HUDEP-2 (cell line): ENCODE measurements at regions not wholly inside any gene's neighbourhood (a gene's known extent, or its start where the extent isn't known, plus 50 kb on each side); places are given as distances from the start of the nearest gene placed in this dataset.
"Not testable (repeated sequence)": the region's sequence is repeated elsewhere in the genome, so short reads cannot be mapped to it uniquely, and the experiment has no call there.

Experiments used
- DNase-seq, 76 experiments: peaks; one replicate each; lab custom pipeline; 2025; ENCODE audit not compliant: unreplicated experiment in 76 of 76; lab: John Stamatoyannopoulos, UW

GRCh38 chr6:19694697-19695096, 142.5 kb upstream of the ID4 start:
- DNase-seq = no peak

GRCh38 chr6:19697744-19698290, 139.4 kb upstream of the ID4 start:
- DNase-seq = no peak

GRCh38 chr6:19699932-19700331, 137.2 kb upstream of the ID4 start:
- no peak for DNase-seq

GRCh38 chr6:19705606-19706005, 131.6 kb upstream of the ID4 start:
- no peak for DNase-seq

GRCh38 chr6:19712012-19712688, 125.0 kb upstream of the ID4 start:
- DNase-seq = peak in 1 of 76 experiments; percentile 11

GRCh38 chr6:19712998-19713397, 124.2 kb upstream of the ID4 start:
- DNase-seq = no peak

GRCh38 chr6:19713411-19713810, 123.8 kb upstream of the ID4 start:
- DNase-seq = no peak

GRCh38 chr6:19713984-19714383, 123.2 kb upstream of the ID4 start:
- no peak for DNase-seq

- no peak for DNase-seq
Observed at GRCh38 chr6:19714434-19715166, 122.6 kb upstream of the ID4 start.

- no peak for DNase-seq
Observed at GRCh38 chr6:19715167-19715551, 122.0 kb upstream of the ID4 start.

- no peak for DNase-seq
Observed at GRCh38 chr6:19719691-19720128, 117.5 kb upstream of the ID4 start.

GRCh38 chr6:19721766-19722377, 115.3 kb upstream of the ID4 start:
- DNase-seq = no peak

- DNase-seq = no peak
Observed at GRCh38 chr6:19722999-19723398, 114.2 kb upstream of the ID4 start.

- DNase-seq = no peak
Observed at GRCh38 chr6:19723545-19723944, 113.6 kb upstream of the ID4 start.

GRCh38 chr6:19725436-19725835, 111.7 kb upstream of the ID4 start:
- DNase-seq = not testable (repeated sequence)

GRCh38 chr6:19731282-19731681, 105.9 kb upstream of the ID4 start:
- no peak for DNase-seq

- no peak for DNase-seq
Observed at GRCh38 chr6:19734061-19734460, 103.1 kb upstream of the ID4 start.

- DNase-seq = no peak
Observed at GRCh38 chr6:19734519-19734918, 102.7 kb upstream of the ID4 start.

GRCh38 chr6:19736066-19736465, 101.1 kb upstream of the ID4 start:
- DNase-seq = no peak

- DNase-seq = no peak
Observed at GRCh38 chr6:19738010-19738409, 99.2 kb upstream of the ID4 start.

- no peak for DNase-seq
Observed at GRCh38 chr6:19749722-19750121, 87.4 kb upstream of the ID4 start.

GRCh38 chr6:19752746-19753145, 84.4 kb upstream of the ID4 start:
- no peak for DNase-seq
